Testis (tissue), 2 donors: ENCODE measurements at regions not wholly inside any gene's neighbourhood (a gene's known extent, or its start where the extent isn't known, plus 50 kb on each side); places are given as distances from the start of the nearest gene placed in this dataset.

Source experiments
- POLR2A ChIP-seq: fragments of 450-650 bp; IDR thresholded peaks from one replicate; pipeline ENCODE4 v1.6.1; 2017; ENCODE audit warnings: antibody characterized with exemption, mild to moderate bottlenecking, moderate library complexity
- TF ChIP-seq, protein P1 (sequence below), 3 experiments: fragments of 450-650 bp in 2 of 3; fragments of 200-600 bp in 1 of 3; sonication (generic) in 1 of 3; IDR thresholded peaks; one replicate each; pipeline ENCODE4 v1.5.1; 2016 to 2019; ENCODE audit warnings: antibody characterized with exemption in 3 of 3, mild to moderate bottlenecking in 2 of 3, moderate library complexity in 1 of 3

DNA sequence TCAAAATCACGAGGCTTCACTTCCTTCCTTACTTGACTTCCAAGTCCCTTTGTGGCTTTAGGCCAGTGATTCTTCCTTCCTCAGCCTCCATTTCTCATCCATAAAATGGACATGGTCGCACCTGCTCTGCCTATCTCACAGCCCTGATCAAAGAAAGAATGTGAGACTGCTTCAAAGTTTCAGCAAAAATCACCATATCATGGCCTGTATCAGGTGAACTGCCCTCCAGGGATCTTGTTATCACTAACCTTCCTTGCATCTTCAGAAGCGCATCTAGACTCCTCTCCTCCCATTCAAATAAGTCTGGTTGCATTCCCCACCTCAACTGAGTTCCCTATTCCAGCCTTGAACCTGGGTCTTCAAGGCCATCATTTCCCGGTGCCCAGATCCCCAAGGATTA is 96.5 kb downstream of the TTC32 start:
- TF ChIP-seq, protein P1, sequence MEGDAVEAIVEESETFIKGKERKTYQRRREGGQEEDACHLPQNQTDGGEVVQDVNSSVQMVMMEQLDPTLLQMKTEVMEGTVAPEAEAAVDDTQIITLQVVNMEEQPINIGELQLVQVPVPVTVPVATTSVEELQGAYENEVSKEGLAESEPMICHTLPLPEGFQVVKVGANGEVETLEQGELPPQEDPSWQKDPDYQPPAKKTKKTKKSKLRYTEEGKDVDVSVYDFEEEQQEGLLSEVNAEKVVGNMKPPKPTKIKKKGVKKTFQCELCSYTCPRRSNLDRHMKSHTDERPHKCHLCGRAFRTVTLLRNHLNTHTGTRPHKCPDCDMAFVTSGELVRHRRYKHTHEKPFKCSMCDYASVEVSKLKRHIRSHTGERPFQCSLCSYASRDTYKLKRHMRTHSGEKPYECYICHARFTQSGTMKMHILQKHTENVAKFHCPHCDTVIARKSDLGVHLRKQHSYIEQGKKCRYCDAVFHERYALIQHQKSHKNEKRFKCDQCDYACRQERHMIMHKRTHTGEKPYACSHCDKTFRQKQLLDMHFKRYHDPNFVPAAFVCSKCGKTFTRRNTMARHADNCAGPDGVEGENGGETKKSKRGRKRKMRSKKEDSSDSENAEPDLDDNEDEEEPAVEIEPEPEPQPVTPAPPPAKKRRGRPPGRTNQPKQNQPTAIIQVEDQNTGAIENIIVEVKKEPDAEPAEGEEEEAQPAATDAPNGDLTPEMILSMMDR (IDR thresholded peaks at IDR 0.05): no peak
- TF ChIP-seq POLR2A: no peak
